HG02759 (cell line): ENCODE measurements at regions not wholly inside any gene's neighbourhood (a gene's known extent, or its start where the extent isn't known, plus 50 kb on each side); places are given as distances from the start of the nearest gene placed in this dataset.

Experiments used
- ATAC-seq: cut with Tn5 transposase; IDR thresholded peaks from one replicate; pipeline ENCODE4 v1.9.1; 2021; ENCODE audit warnings: mild to moderate bottlenecking, moderate library complexity; ENCODE audit not compliant: unreplicated experiment

DNA sequence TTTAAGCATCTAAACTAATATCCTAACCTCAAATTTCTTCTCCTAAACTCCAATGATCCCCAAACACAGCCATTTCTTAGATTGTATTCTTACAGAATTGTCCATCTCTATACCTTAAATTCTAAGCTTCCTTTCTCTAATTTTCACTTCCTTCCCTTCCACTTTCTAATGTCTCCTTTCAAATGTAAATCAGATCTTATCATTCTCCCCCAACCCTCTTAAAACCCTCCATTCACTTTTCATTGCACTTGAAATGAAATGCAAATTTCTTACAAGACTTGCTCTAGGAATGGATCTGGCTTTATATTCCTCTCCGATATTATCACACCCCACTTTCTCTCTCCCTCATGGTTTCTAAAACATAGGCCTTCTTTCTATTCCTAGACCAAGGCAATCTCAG, 534.6 kb downstream of the LMO4 start:
- ATAC-seq, result no peak

DNA sequence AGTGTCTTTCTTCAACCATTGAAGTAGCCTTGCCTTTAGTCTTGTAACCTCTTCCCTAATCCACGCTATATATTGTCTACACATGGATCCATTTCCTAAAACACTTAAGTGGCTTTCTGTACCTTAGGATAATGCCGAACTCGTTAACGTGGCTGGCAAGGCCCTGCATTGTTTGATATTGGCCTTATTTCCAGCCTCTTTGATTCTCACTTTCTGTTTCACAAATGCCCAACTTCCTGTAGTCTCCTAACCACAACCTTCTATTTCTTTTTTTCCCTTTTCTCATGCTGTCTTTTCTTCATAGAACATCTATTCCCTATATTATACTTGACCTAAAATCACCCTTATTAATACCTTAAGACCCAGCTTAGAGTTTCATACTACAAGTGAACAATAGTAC, 536.0 kb downstream of the LMO4 start:
- peak; percentile 66 for ATAC-seq

DNA sequence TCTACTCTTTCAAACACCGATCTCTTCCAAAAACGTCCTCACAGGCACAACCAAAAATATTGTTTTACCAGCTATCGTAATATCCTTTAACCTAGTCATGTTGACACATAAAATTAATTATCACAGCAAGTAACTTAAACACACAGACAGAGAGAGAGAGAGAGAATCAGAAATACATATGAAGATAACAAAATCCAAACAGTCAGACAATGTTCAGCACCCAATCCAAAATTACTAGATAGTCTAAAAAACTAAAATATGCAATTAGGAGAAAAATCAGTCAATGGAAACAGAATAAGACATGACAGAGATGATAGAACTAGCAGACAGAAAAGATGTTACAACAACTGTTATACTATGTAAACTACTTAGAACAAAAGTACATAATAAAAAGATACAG, 537.7 kb downstream of the LMO4 start:
- no peak for ATAC-seq

DNA sequence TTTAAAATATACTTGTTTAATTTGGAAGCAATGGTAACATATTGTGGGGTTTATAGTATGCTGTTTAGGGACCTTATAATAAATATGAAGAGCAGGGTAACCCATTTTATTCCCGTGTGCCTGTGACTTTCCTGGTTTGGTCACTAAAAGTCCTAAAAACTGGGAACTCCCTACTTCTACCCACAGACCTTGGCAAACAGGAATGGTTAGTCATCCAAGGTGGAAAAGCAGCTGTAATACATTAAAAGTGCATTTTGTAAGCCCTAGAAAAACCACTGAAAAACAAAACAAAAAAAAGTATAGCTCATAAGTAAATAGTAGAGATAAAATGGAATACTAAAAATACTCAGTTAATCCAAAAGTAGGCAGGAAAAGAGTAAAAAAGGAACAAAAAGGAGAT, 538.9 kb downstream of the LMO4 start:
- no peak for ATAC-seq

DNA sequence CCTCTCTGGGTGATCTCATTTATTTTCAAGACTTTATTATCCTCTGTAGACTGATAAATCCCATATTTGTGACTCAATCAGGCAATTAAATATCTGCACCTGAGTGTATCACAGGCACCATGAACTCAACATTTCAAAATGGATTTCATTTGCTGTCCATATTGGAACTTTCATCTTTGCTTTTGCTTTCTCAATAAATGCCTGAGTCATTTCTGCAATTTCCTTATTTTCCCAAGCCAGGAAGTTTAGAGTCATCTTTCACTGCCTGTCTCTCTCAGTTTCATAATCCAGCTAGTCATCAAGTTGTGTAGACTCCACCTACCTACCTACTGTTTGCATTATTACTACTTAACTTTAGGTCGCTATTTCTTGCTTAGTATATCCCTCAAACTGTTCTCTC, 540.9 kb downstream of the LMO4 start:
- no peak for ATAC-seq

DNA sequence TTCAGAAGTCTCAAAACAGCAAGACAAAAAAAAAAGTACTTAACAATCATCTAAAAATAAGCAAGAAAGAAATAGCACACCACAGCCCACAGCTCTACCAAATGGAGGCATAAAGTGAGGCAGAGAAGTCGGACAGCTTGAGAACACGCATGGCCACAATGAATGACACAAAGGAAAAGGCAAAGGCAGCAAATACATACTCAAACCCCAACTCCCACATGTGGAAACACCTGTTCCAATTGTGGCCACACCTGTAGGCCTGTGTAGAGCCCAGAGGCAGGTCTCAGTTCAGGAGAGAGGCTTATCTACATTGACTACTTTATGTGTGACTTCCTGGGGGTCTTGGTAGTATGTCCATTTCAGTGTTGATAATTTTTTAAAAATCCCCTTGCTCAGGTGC, 543.5 kb downstream of the LMO4 start:
- peak; percentile 76 for ATAC-seq

DNA sequence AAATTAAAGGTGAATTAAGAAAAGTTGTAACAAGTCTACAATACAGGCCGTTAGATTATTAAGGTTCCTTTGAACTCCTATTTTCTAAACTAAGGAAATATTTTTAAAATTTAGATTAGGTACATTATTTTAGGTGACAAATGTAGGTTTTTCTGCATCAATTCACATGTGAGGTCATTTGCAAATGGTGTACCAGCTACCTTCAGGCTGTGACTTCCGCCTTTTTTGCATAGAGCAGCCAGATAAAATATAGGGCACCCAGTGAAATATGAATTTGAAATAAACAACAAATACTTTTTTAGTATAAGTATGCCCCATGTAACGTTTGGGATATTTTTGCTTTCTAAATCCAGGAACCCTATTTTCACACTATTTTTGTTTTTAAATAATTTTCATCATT, 544.0 kb downstream of the LMO4 start:
- no peak for ATAC-seq

DNA sequence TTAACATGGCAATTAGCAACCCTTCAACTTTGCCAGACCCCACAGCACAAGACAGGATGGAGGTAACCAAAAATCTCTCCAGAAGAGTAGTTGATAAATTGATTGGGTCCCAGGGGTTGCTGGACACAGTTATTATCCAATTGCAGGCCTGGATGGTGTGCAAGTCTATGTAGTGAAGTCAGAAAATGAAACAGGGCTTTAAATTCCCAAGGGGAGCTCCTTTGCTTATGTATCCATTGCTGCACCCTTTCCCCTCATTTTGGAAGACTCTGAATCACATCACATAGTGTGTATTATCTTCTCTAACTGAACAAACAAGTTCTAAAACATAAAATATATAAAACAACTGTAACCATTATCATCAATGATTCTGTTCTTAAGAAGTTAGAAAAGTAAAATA, 550.2 kb downstream of the LMO4 start:
- no peak for ATAC-seq

DNA sequence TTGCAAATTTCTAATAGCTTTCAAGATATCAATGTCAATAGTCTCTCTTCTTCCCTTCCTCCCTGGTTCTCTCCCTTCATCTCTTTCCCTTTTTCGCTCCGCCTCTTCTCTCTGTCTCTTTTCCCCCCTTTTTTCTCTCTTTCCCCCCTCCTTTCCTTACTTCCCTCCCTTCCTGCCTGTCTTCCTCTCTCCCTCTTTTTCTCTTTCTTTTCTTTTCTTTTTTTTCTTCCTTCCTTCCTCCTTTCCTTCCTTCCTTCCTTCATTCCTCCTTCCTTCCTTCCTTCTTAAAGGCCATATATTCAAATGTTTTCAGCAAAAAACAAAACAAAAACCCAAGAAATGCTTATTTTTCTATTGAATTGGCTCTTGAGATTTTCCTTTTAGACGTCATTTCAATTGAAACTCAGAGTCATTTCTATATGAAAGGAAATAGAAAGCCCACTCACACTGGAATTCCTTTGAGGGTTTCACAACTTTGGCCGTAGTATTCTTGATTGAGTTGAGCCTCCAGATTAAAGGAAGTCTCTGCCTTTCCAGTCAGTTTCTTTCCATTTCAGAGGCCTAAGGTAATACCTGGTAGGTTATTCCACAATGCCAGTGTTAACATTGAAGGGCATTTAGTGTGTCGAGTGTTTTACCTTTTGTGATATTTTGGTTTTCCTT, 551.5 kb downstream of the LMO4 start:
- no peak for ATAC-seq

DNA sequence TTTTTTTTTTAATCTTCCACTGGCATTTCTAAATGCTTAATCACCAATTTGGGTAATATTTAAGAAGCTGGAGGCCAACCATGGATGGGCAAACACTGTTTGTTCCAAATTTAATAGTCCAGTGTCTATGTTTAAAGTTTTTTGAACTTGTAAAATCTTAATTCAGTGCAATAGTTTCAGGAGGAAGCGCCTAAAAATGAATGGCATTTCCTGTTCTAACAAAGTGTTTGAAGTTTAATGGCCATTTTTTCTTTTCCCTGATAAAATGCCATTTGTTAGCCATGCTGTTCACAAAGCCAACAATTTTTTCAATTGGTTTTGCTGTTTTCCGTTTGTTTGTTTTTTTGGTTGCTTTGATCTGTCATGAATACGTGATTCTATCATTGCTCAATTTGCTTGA, 552.1 kb downstream of the LMO4 start:
- ATAC-seq, result no peak

DNA sequence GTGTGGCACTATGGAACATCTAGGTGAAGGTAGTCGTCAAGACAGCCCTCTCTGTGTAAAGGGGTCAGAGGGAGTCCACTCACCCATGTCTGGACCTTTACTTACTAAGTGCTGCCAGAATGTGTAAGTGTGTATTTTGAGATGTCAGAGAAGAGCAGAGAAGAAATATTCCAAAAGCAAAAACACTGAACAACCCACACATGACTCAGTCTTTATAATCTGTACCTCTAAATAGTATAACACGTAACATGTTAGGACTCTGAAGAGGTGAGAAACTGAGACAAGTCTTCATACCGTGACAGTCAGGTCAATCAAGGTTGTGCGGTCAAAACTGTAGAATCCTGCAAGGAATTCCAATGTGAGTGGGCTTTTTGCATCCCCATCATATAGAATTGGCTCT, 555.2 kb downstream of the LMO4 start:
- no peak for ATAC-seq

DNA sequence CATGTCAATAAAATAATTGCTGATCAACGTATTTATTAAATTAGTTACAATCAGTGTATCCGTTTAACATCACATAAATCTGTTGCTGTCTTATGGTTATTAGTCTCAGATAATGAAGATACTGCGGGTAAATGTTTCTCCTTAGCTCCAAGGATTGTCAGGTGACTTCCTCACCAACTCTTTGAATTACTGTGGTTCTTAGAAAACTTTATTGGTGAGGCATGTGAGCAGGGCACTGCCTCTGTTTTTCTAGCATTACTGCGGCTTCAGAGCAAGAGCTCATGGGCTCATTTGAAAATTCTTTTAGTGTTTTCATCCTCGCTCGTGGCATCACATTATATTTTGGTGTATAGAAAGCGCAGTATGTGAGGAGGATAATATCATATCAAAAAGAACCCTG, 555.9 kb downstream of the LMO4 start:
- no peak for ATAC-seq

DNA sequence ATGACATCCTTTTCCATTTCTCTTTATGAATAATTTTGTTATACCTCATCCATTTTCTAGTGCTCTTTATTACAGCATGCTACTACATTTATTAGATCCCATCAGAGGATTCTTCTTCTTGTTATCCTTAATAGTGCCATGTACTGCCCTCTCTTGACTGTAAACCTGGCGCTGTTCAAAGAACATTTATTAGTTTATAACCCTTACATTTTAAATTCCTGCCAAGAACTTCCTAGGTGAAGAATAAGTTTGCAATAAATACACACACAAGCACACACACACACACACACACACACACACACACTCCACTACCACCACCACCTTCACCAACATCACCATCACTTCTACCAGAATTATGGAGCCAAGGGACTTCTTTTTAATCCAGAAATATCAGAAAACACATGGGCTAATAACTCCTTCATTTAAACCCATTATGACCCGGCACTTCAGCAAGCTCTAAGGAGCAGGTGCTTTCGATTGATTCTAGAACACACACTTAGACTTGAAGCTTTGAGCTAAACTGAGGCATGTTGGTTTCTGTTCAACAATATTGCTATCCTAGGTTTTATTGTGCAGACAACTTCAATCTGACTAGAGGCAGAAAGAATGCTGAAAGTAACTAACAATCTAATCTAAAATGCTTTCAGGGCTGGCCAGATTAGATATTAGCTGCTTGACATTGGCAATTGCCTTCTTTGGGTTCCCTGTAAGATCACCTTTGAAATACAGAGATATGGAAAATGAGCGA, 556.8 kb downstream of the LMO4 start:
- no peak for ATAC-seq

DNA sequence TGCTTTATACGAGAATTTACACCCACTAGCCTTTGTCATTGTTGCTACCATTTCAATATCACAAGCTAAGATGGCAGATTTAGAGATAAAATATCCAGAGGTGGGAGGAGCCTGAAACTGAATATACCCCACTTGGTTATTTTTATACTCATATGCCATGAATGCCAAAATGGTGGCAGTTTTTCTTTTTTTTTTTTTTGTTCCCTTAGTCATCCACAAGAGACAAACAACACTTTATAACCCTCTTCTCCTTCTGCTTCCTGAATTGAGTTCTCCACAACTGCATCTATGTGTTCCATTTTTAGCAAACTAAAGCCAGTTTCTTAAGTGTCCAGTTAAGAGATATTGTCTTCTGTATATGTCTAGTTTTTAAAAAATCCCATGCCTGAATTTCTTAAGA, 558.4 kb downstream of the LMO4 start:
- ATAC-seq, result no peak

DNA sequence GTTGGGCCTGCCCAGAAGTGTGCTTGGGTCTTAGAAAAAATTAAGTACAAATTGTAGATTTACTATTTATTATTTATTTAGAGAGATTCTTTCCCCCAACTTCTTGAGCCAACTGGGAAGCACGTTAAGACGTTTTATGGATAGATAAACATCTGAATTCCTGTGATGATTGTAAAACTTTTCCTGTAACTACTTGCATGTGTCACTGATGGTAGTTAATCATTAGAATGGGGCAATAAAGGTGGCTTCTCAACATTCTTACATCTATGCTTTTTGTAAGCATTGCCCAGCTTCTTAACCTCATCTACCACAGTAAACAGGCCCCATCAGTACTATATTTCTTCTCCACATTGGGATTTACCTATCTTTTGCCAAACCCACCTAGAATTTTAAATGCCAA, 559.8 kb downstream of the LMO4 start:
- no peak for ATAC-seq

DNA sequence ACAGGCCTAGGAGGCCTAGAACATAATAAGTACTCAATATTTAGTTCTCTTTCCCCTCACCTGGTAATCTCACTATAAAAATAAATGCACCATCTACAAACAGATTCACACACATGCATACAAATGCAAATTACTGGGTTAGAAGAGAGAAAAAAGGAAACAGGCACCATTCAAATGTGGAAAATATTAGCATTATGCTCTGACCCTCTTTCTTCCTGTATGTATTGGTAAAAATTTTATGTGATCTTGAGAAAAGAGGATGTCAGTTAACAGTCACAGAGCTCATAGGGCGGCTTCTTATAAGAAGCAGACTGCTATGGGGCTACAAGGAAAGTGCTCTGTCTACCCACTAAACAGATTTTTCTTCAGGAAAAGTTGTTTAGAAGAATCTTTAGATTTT, 565.4 kb downstream of the LMO4 start:
- peak; percentile 62 for ATAC-seq

DNA sequence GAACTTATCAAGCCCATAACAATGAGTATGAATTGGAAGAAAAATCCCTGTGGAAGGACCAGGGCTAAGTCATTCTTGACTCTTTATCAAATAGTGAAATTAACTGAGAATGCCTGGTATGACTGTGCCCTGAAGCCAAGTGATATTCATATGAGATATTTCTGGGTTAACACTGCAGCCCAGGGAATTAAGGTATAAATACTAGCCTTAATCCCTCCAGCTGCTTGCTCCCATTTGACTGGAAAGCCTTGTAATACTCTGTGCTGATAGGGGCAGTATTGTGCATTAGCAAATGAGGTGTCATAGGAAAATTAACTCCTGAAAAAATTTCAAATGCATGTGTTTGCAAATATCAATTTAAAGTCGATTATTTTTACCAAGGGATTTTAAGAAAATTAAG, 568.8 kb downstream of the LMO4 start:
- ATAC-seq, result no peak

DNA sequence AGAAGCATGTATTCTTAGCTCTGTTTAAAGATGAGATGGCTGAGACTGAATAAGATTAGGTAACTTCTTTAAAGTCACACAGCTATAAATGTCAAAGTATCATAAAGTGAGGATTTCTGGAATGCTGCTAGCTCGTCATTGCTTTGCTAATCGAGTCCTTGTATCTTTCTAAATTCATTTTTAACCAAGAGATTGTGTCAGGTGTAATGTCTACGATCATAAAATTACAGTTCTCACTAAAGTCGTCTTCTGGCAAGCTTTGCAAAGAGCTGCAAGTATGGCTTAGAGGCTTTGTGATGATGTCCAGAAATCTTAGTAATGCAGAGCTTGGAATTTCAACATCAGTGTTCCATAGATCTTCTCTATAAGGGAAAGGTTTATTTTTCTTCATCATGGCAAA, 569.8 kb downstream of the LMO4 start:
- no peak for ATAC-seq

DNA sequence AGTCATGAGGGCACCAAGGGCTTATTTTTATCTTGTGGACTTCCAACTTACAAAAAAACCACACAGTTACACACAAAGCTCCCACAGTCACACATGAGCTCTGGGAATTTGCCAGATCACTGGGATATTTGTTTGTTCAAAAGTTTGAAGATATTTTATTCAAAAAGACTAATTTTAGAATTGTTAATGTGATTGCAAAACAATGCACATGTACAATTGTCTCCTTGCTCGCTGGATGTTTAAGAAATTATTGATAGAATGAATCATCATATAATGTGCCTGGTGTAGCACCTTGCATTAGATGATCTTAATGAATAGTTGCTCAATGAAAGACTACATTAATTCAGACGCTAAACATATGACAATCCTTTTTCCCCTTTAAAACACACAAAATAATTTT, 570.3 kb downstream of the LMO4 start:
- no peak for ATAC-seq

DNA sequence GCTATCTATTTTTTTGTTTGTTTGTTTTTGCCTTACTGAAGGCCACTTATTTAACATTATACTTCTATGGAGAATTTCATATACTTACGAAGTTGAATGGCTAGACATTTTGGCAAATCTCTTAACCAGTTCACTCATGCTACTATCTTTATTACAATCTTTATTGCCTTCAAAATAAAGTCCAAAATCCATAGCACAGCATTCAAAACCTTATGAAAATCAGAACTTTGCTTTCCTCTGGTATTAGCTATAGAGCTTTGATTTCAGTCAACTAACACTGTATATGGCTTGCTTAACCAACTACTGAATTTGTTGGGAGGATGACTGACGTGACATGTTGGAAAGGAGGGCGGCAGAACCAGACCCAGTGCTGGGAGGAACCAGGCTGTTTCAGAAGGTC, 571.1 kb downstream of the LMO4 start:
- ATAC-seq, result no peak

DNA sequence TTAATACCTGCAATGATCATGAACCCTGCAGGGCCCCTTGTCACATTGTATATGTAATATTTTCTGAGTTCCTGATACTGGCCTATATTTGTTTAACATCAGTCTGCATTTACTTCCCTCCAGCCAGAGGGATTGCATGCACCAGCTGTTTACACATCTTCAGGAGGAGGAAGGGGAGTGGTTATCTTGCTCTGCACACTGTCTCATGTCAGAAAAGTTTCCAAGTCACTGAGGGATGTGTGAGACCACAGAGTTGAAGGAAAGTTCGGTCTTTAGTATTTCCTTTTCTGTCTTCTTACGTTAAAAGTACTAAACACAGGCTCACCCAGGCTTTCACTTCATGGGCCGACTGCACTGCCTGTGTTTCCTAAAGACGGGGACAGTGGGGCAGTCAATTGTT, 574.1 kb downstream of the LMO4 start:
- ATAC-seq, result peak; percentile 79

DNA sequence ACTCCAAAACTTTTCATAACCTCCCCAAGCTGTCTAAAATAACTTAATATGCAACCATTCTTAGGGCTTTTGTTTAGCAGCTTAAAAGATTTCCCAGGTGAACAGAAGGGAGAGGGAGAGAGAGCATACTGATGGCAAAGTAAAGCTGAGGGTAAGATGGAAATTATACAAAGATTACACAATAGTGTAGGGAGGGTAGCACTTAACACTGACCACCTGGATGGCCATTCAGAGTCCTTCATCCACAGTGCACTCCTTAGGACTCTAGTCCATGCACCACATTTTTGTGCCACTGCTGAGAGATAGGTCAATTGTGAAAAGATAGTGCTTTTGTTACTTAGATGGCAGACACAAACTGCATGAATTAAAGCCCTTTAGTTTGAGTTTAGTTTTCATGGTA, 574.6 kb downstream of the LMO4 start:
- no peak for ATAC-seq

DNA sequence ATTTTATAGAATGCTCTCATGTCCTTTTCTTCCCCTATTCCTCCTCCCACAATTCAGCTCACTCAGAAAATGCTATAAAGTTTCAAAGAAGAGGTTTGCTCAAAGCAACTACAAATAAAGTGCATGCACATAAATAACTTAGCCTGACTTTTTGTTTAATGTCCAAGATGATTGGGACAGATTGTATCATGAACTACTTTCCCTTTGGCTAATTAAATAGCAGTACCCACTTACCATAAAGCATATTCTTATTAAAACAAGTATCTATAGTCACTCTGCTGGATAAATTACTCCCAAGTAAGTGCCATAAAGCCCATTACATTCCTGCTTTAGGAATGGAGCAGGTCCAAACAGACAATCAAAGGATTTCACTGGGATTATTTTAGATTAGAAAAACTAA, 576.0 kb downstream of the LMO4 start:
- ATAC-seq, result no peak
